HCT116 (cell line): ENCODE measurements at regions not wholly inside any gene's neighbourhood (a gene's known extent, or its start where the extent isn't known, plus 50 kb on each side); places are given as distances from the start of the nearest gene placed in this dataset.

ENCODE experiments used
- ATAC-seq: fragments of 200-7000 bp; cut with Tn5 transposase; 2 replicates; pipeline ENCODE4 v1.9.1; 2020; ENCODE audit warnings: mild to moderate bottlenecking, moderate library complexity
- BruUV-seq: library from RNA; stranded (reverse); fragments of 400-500 nt; replicated peaks from 2 replicates; lab custom pipeline; 2021; lab: Mats Ljungman, UMichigan
- CTCF ChIA-PET: fragments of 300-600 bp; sonication (Branson Sonifier 250); formaldehyde crosslinking; loops from one replicate; lab custom pipeline; 2021; ENCODE audit warnings: antibody characterized with exemption; lab: Charles Lee
- POLR2A ChIA-PET: fragments of 300-600, 350-600 bp; sonication (Branson Sonifier 250); formaldehyde crosslinking; loops from one replicate; lab custom pipeline; 2021; ENCODE audit warnings: antibody characterized with exemption; lab: Charles Lee
- RAD21 ChIA-PET, 2 experiments: fragments of 300-600 bp; sonication (Branson Sonifier 250); formaldehyde crosslinking; loops; one replicate each; lab custom pipeline; 2023; ENCODE audit warnings: low total read pairs in 2 of 2; ENCODE audit not compliant: uncharacterized antibody in 2 of 2, unreplicated experiment in 2 of 2, low non-redundant PET in 1 of 2; lab: Charles Lee
- DNase-seq: peaks from one replicate; pipeline ENCODE4 v3.0.0-alpha.2; 2010; ENCODE audit warnings: low read depth, low spot score
- H2AFZ ChIP-seq: fragments of 200-600 bp; shearing (Covaris generic), sonication (generic); 2 replicates; pipeline ENCODE4 v1.6.1; 2017; ENCODE audit warnings: low read depth, mixed run types, mixed read lengths, antibody characterized with exemption, low read length; ENCODE audit not compliant: poor library complexity, severe bottlenecking
- H3K27ac ChIP-seq: 2 replicates; pipeline ENCODE4 v1.5.1; 2012; ENCODE audit warnings: low read depth, low read length
- H3K27me3 ChIP-seq: fragments of 200-600 bp; sonication (generic); 2 replicates; pipeline ENCODE4 v1.6.1; 2016; ENCODE audit warnings: mixed run types, low read length, mixed read lengths; ENCODE audit not compliant: insufficient read depth
- H3K36me3 ChIP-seq, 2 experiments: fragments of 200-500 bp in 1 of 2; fragments of 200-600 bp in 1 of 2; sonication (Bioruptor generic) in 1 of 2; sonication (generic) in 1 of 2; 2 replicates each; pipeline versions ENCODE4 v1.5.1 to v1.6.1; 2014 to 2016; ENCODE audit warnings: low read length in 2 of 2, inconsistent platforms in 1 of 2, mixed read lengths in 1 of 2, mixed run types in 1 of 2; ENCODE audit not compliant: insufficient read depth in 2 of 2, control insufficient read depth in 1 of 2
- H3K4me1 ChIP-seq, 2 experiments: fragments of 200-600 bp in 1 of 2; sonication (generic) in 1 of 2; 2 replicates each; pipeline versions ENCODE4 v1.5.1 to v1.6.1; 2012 to 2017; ENCODE audit warnings: low read length in 2 of 2, inconsistent platforms in 1 of 2, mild to moderate bottlenecking in 1 of 2, mixed read lengths in 1 of 2, mixed run types in 1 of 2, moderate library complexity in 1 of 2; ENCODE audit not compliant: insufficient read depth in 2 of 2, control insufficient read depth in 1 of 2
- H3K4me2 ChIP-seq: fragments of 200-600 bp; sonication (generic); 2 replicates; pipeline ENCODE4 v1.6.1; 2017; ENCODE audit warnings: mixed run types, low read length, mixed read lengths
- H3K4me3 ChIP-seq, 2 experiments: fragments of 200-600 bp in 1 of 2; sonication (generic) in 1 of 2; replicated peaks in 1 of 2; 2 replicates each; pipeline ENCODE4 v1.5.1; 2011 to 2016; ENCODE audit warnings: low read length in 2 of 2, control low read depth in 1 of 2, low read depth in 1 of 2, mild to moderate bottlenecking in 1 of 2, mixed read lengths in 1 of 2, mixed run types in 1 of 2
- H3K79me2 ChIP-seq: fragments of 200-600 bp; sonication (generic); 2 replicates; pipeline ENCODE4 v1.6.1; 2017; ENCODE audit warnings: mild to moderate bottlenecking, mixed run types, low read length, moderate library complexity, mixed read lengths; ENCODE audit not compliant: insufficient read depth
- H3K9ac ChIP-seq: fragments of 200-600 bp; sonication (generic); 2 replicates; pipeline ENCODE4 v1.6.1; 2016; ENCODE audit warnings: low read length, mixed read lengths
- H3K9me2 ChIP-seq: fragments of 200-600 bp; sonication (generic), shearing (Covaris generic); 2 replicates; pipeline ENCODE4 v1.6.1; 2017; ENCODE audit warnings: mixed run types, mild to moderate bottlenecking, moderate library complexity; ENCODE audit not compliant: insufficient read depth
- H3K9me3 ChIP-seq, 2 experiments: fragments of 200-500 bp in 1 of 2; fragments of 200-600 bp in 1 of 2; sonication (Bioruptor generic) in 1 of 2; sonication (generic) in 1 of 2; 2 replicates each; pipeline ENCODE4 v1.6.1; 2014 to 2017; ENCODE audit warnings: low read length in 2 of 2, mixed read lengths in 2 of 2, inconsistent platforms in 1 of 2, low read depth in 1 of 2, mild to moderate bottlenecking in 1 of 2, mixed run types in 1 of 2, moderate library complexity in 1 of 2; ENCODE audit not compliant: control insufficient read depth in 1 of 2, insufficient read depth in 1 of 2
- H4K20me1 ChIP-seq: fragments of 200-600 bp; sonication (generic), shearing (Covaris generic); 2 replicates; pipeline ENCODE4 v1.6.1; 2017; ENCODE audit warnings: mixed run types, mild to moderate bottlenecking, moderate library complexity; ENCODE audit not compliant: insufficient read depth
- JUND ChIP-seq: IDR thresholded peaks from 2 replicates; pipeline ENCODE4 v1.6.1; 2012
- REST ChIP-seq: IDR thresholded peaks from 2 replicates; pipeline ENCODE4 v1.6.1; 2012; ENCODE audit warnings: low read depth
- SIN3A ChIP-seq: IDR thresholded peaks from 2 replicates; pipeline ENCODE4 v1.6.1; 2012; ENCODE audit warnings: low read depth
- intact Hi-C: fragments of 100-400 bp; cut with micrococcal nuclease; formaldehyde crosslinking; loops from 2 replicates; pipeline ENCODE4 v1.10.0; 2022
- TF ChIP-seq, protein P1 (sequence below): IDR thresholded peaks from 2 replicates; pipeline ENCODE4 v1.6.1; 2011; ENCODE audit warnings: mild to moderate bottlenecking, low read length, moderate library complexity; ENCODE audit not compliant: insufficient replicate concordance; ENCODE audit errors: extremely low read depth

- TF ChIP-seq, protein P1, sequence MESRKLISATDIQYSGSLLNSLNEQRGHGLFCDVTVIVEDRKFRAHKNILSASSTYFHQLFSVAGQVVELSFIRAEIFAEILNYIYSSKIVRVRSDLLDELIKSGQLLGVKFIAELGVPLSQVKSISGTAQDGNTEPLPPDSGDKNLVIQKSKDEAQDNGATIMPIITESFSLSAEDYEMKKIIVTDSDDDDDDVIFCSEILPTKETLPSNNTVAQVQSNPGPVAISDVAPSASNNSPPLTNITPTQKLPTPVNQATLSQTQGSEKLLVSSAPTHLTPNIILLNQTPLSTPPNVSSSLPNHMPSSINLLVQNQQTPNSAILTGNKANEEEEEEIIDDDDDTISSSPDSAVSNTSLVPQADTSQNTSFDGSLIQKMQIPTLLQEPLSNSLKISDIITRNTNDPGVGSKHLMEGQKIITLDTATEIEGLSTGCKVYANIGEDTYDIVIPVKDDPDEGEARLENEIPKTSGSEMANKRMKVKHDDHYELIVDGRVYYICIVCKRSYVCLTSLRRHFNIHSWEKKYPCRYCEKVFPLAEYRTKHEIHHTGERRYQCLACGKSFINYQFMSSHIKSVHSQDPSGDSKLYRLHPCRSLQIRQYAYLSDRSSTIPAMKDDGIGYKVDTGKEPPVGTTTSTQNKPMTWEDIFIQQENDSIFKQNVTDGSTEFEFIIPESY, result no peak
- TF ChIP-seq JUND, result no peak
Measured at GRCh38 chr11:91560434-91560833, 664.2 kb upstream of the FAT3 start (continued).

DNA sequence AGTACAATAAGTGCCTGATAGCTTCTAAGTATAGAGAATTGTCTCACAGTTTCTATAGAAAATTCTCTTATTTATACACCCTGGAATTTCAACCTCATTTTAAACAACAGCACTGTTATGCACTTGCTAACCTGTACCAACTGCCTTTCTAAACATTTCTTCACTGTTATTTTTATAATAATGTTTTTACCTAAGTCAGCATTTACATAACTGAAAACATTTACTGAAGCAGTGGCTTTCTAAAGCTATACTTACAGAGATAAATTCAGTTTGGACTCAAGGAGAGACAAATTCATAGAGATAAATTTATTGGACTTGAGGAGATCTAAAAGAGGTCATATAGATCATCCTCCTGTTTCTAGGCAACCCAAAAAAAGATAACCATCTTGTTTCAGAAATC lies 686.6 kb upstream of the FAT3 start:
- no peaks in the 10 kb centered on the region for H3K36me3 ChIP-seq
- no peak for TF ChIP-seq SIN3A
- no peak for TF ChIP-seq REST
- DNase-seq (no peak), ATAC-seq (no peak)
- H3K4me2 ChIP-seq, result no peak overlapping the region
- H2AFZ ChIP-seq, result no peak overlapping the region
- H3K4me3 ChIP-seq, result no peak overlapping the region
- RAD21 ChIA-PET, result no interaction called here
- intact Hi-C loops, result no loop called here
- H3K27ac ChIP-seq, result no peak overlapping the region
- peaks cover 12 to 21% of the 10 kb centered on the region in 2 experiments; a peak in 2 of 4 replicates for H3K9me3 ChIP-seq
- POLR2A ChIA-PET, result no interaction called here
- no peaks in the 10 kb centered on the region for H3K9me2 ChIP-seq
- H3K4me1 ChIP-seq, result no peaks in the 10 kb centered on the region
- CTCF ChIA-PET, result no interaction called here
- H4K20me1 ChIP-seq, result no peaks in the 10 kb centered on the region
- no peaks in the 10 kb centered on the region for H3K79me2 ChIP-seq
- no peak overlapping the region for H3K9ac ChIP-seq
- no peaks in the 10 kb centered on the region for H3K27me3 ChIP-seq
- BruUV-seq, result no TSS peak
